Breast epithelium (tissue), 4 donors: ENCODE measurements at regions not wholly inside any gene's neighbourhood (a gene's known extent, or its start where the extent isn't known, plus 50 kb on each side); places are given as distances from the start of the nearest gene placed in this dataset.

Experiments used
- DNase-seq, 2 donors: peaks; one replicate each; pipeline ENCODE4 v3.0.0-alpha.2; 2019; ENCODE audit warnings: low spot score in 2 of 2
- H3K27ac ChIP-seq, 2 donors: fragments of 200-600 bp; sonication (generic) in 1 of 2; one replicate each; pipeline ENCODE4 v1.5.1; 2016 to 2019; ENCODE audit warnings: mild to moderate bottlenecking in 1 of 2
- H3K27me3 ChIP-seq, 2 donors: fragments of 200-600 bp; sonication (generic) in 1 of 2; one replicate each; pipeline versions ENCODE4 v1.5.1 to v1.6.0; 2017 to 2019; ENCODE audit warnings: control low read depth in 1 of 2, mild to moderate bottlenecking in 1 of 2
- H3K36me3 ChIP-seq: fragments of 200-600 bp; one replicate; pipeline ENCODE4 v1.5.1; 2019
- H3K4me1 ChIP-seq, 2 donors: fragments of 200-600 bp; sonication (generic); one replicate each; pipeline ENCODE4 v1.5.1; 2016 to 2019; ENCODE audit warnings: control low read depth in 1 of 2
- H3K4me3 ChIP-seq, 3 donors: fragments of 200-600 bp; sonication (generic); 1 replicate in 2 of 3; 2 replicates in 1 of 3; pipeline ENCODE4 v1.5.1; 2016 to 2019; ENCODE audit warnings: mild to moderate bottlenecking in 3 of 3, moderate library complexity in 2 of 3
- H3K9me3 ChIP-seq, 2 donors: fragments of 200-600 bp; sonication (generic) in 1 of 2; one replicate each; pipeline ENCODE4 v1.5.1; 2016 to 2019; ENCODE audit warnings: control low read depth in 1 of 2
- POLR2A ChIP-seq: fragments of 450-650 bp; IDR thresholded peaks from one replicate; pipeline ENCODE4 v1.6.1; 2016; ENCODE audit warnings: antibody characterized with exemption, mild to moderate bottlenecking, moderate library complexity
- POLR2AphosphoS5 ChIP-seq, 3 donors: sonication (generic); formaldehyde crosslinking; IDR thresholded peaks; one replicate each; pipeline ENCODE4 v1.6.1; 2017; ENCODE audit warnings: antibody characterized with exemption in 3 of 3
- intact Hi-C: fragments of 100-400 bp; cut with DNase I; formaldehyde crosslinking; loops from one replicate; pipeline ENCODE4 v1.15.1; 2023; ENCODE audit warnings: low total_unique reads
- TF ChIP-seq, protein P1 (sequence below), 3 donors: fragments of 450-650 bp; IDR thresholded peaks; one replicate each; pipeline ENCODE4 v1.5.1; 2016 to 2017; ENCODE audit warnings: antibody characterized with exemption in 3 of 3, mild to moderate bottlenecking in 3 of 3, moderate library complexity in 3 of 3

DNA sequence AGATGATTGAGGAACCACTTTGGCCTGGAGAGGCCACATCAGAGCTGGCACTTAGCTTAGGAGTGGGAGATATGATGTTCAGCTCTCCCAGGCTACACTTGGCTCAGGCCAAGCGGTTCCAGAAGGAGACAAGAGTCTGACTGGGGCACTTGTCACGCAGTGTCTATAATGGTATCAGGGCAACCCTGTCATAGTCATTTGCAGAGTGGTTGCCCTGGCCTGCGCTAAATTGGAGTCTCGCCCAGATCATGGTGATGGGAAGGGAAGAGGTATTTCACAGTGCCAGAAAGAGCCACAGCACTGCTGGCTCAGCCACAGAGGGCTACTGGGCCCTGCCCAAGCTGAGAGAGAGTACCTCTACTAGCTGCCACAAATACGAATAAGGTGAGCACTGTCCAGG lies 186.9 kb upstream of the CRBN start:
- no peak for TF ChIP-seq POLR2A
- no peak for TF ChIP-seq POLR2AphosphoS5 (IDR thresholded peaks at IDR 0.05)
- TF ChIP-seq, protein P1, sequence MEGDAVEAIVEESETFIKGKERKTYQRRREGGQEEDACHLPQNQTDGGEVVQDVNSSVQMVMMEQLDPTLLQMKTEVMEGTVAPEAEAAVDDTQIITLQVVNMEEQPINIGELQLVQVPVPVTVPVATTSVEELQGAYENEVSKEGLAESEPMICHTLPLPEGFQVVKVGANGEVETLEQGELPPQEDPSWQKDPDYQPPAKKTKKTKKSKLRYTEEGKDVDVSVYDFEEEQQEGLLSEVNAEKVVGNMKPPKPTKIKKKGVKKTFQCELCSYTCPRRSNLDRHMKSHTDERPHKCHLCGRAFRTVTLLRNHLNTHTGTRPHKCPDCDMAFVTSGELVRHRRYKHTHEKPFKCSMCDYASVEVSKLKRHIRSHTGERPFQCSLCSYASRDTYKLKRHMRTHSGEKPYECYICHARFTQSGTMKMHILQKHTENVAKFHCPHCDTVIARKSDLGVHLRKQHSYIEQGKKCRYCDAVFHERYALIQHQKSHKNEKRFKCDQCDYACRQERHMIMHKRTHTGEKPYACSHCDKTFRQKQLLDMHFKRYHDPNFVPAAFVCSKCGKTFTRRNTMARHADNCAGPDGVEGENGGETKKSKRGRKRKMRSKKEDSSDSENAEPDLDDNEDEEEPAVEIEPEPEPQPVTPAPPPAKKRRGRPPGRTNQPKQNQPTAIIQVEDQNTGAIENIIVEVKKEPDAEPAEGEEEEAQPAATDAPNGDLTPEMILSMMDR (IDR thresholded peaks at IDR 0.05): no peak
- Histone ChIP-seq H3K36me3 (no peaks in the 10 kb centered on the region), H3K4me3 (no peak overlapping the region), H3K9me3 (no peaks in the 10 kb centered on the region), H3K4me1 (no peaks in the 10 kb centered on the region), H3K27me3 (no peaks in the 10 kb centered on the region), H3K27ac (no peak overlapping the region)
- intact Hi-C loops: no loop called here
- no peak for DNase-seq

DNA sequence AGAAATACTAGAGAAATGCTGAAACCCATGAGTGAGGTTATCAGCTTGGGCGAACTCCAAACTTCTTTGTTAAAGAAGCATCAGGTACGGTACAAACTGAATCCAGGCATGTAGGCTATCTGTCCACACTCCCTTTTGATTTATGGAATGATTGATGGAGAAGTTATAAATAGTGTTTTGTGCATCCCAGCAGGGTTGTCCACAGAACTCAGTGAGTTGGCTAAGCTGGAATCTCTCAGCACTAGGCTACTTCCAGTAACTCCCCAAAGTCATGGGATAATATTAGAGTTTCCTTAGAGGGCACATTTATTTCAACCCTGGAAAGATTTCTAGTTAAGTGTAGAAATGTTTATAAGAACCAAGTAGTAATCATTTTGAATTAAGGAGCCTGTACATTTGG lies 186.2 kb upstream of the CRBN start:
- Histone ChIP-seq H3K4me1 (no peaks in the 10 kb centered on the region), H3K27ac (no peak overlapping the region), H3K27me3 (no peaks in the 10 kb centered on the region), H3K9me3 (no peaks in the 10 kb centered on the region), H3K36me3 (no peaks in the 10 kb centered on the region), H3K4me3 (no peak overlapping the region)
- intact Hi-C loops: no loop called here
- no peak for DNase-seq
- no peak for TF ChIP-seq POLR2A
- TF ChIP-seq, protein P1 (IDR thresholded peaks at IDR 0.05): no peak
- TF ChIP-seq POLR2AphosphoS5 (IDR thresholded peaks at IDR 0.05): no peak

DNA sequence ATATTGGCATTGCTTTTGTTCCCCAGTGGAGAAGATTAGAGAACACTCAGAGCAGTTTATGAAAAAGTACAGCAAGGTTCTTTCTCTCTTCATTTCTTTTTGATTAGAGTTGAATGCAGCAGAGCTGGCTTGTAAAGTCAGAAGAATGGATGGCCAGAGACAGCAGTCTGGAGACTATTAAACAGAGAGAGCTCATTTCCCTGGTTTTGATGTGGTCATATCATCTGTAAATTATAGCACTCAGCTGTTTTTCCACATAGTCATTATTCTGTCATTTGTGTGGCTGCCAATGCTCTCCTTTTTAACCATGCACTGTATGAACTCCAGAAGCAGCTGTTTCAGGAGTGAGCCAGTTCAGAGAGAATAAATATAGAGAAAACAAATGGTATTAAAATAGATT lies 177.4 kb upstream of the CRBN start:
- no peaks in the 10 kb centered on the region for H3K4me1 ChIP-seq
- no peaks in the 10 kb centered on the region for H3K36me3 ChIP-seq
- no peak for DNase-seq
- H3K9me3 ChIP-seq: no peaks in the 10 kb centered on the region
- H3K27ac ChIP-seq: no peak overlapping the region
- no peak overlapping the region for H3K4me3 ChIP-seq
- no peaks in the 10 kb centered on the region for H3K27me3 ChIP-seq
- intact Hi-C loops: no loop called here
- TF ChIP-seq POLR2A (no peak), POLR2AphosphoS5 (IDR thresholded peaks at IDR 0.05) (no peak)
- TF ChIP-seq, protein P1 (IDR thresholded peaks at IDR 0.05): no peak

GRCh38 chr3:3355442-3355841 lies 176.0 kb upstream of the CRBN start:
- Histone ChIP-seq H3K4me1 (no peaks in the 10 kb centered on the region), H3K4me3 (no peak overlapping the region), H3K9me3 (no peaks in the 10 kb centered on the region), H3K27me3 (no peaks in the 10 kb centered on the region), H3K27ac (no peak overlapping the region), H3K36me3 (no peaks in the 10 kb centered on the region)
- no peak for TF ChIP-seq POLR2AphosphoS5 (IDR thresholded peaks at IDR 0.05)
- TF ChIP-seq, protein P1 (IDR thresholded peaks at IDR 0.05): no peak
- TF ChIP-seq POLR2A: no peak
- no peak for DNase-seq
- intact Hi-C loops: no loop called here

DNA sequence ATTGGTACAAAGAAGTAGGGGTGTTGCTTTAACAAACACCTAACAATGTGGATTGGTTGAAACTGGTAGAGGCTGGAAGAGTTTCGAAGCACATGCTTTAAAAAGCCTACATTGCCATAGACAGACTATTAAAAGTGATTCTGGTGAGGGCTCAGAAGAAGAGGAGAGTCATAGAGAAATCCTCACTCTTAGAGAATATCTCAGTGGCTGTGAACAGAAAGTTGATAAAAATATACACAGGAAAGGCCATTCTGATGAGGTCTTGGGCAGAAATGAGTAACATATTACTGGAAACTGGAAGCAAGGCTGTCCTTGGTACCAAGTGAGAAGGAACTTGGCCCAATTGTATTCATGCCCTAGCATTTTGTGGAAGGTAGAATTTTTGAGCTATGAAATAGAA lies 173.7 kb upstream of the CRBN start:
- H3K4me3 ChIP-seq: no peak overlapping the region
- H3K4me1 ChIP-seq: no peaks in the 10 kb centered on the region
- DNase-seq: no peak
- H3K36me3 ChIP-seq: no peaks in the 10 kb centered on the region
- intact Hi-C loops: no loop called here
- H3K27ac ChIP-seq: no peak overlapping the region
- H3K9me3 ChIP-seq: no peaks in the 10 kb centered on the region
- TF ChIP-seq, protein P1 (IDR thresholded peaks at IDR 0.05): no peak
- H3K27me3 ChIP-seq: no peaks in the 10 kb centered on the region
